Suppressor macrophage treated with lipopolysaccharide for 1 hour (primary cell): ENCODE measurements at regions not wholly inside any gene's neighbourhood (a gene's known extent, or its start where the extent isn't known, plus 50 kb on each side); places are given as distances from the start of the nearest gene placed in this dataset.
"Not testable (repeated sequence)": the region's sequence is repeated elsewhere in the genome, so short reads cannot be mapped to it uniquely, and the experiment has no call there.

Source experiments
- DNase-seq, 3 donors: peaks; one replicate each; pipeline ENCODE4 v3.0.0-alpha.2; 2020 to 2022

- DNase-seq = no peak
Measured at GRCh38 chr5:83001796-83002381, 75.3 kb downstream of the TMEM167A start.

DNA sequence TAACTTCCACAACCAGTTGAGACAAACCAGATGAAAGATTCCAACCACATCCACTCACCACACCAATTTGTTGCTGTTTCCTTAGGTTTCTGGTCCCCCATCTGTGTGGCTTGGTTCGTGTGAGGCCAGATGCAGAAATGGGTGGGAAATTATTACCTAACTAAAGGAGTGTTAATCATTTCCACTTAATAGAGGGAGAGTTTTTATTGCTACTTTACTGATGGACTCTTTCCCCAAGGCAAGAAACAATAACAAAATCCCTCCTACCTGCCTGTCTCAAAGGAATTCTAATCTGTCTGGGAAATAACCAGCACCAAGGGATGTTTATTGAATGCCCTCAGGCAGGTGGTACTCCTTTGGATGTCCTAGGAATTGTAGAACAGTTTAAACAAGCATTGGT, 76.3 kb downstream of the TMEM167A start:
- DNase-seq = no peak

GRCh38 chr5:83000428-83000827, 76.8 kb downstream of the TMEM167A start:
- no peak for DNase-seq

- no peak for DNase-seq
Measured at GRCh38 chr5:82993416-82993815, 83.8 kb downstream of the TMEM167A start.

DNA sequence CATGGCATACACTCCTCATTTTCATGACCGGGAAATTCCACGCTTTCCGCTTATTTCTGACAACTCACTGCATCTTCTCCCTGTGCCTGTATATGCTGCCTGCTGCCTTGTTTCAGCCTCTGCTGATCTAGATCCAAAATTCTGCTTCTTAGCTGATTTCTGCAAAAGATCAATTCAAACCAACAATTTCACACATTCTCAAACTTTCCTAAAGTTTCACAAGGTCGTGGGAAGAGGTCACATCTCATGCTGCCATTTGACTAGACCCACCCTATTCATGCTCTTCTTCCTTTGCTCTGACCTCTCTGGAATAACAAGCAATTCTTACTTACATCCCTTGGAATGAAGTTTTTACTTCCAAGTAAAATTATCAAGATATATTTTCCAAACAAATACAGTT, 84.5 kb downstream of the TMEM167A start:
- DNase-seq = no peak

GRCh38 chr5:82991678-82992323, 85.4 kb downstream of the TMEM167A start:
- DNase-seq = peak; percentile 37 to 67 (median 41)

DNA sequence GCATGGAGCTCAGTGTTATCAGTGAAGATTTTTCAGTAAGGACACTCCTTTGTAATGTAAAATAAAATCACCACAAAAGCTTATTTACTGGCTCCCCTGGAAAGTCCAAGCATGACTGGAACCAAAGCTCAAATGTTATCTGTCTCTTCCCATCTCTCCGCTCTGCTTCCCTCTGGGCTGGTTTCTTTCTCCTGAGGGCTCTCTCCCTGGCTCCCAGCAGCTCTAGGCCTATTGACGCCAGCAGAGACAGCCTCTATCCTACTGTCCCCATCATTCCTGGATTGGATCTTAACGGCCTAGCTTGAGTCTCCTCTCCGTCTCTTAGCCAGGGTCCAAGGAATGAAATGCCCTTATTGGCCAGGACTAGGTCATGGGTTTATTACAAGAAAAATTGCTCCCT, 86.1 kb downstream of the TMEM167A start:
- DNase-seq = no peak

DNA sequence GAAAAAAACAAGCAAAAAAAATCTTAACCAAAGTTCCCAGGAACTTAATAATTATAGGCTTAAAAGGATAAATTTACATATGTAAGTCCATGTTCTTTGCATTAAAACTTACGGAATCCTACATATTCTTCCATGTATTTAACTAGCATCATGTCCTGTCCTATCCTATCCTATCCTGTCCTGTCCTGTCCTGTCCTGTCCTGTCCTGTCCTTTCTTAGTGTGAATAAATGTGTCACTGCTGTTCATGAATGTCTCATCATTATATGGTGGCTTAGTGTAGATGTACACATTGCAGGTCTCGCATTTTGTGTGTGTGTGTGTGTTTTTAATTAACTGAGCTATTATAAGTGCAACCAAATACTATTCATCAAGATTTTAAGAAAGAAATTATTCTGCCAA, 90.0 kb downstream of the TMEM167A start:
- no peak for DNase-seq

- no peak for DNase-seq
Measured at GRCh38 chr5:82986404-82986803, 90.8 kb downstream of the TMEM167A start.

GRCh38 chr5:82985763-82986162, 91.4 kb downstream of the TMEM167A start:
- DNase-seq = no peak

DNA sequence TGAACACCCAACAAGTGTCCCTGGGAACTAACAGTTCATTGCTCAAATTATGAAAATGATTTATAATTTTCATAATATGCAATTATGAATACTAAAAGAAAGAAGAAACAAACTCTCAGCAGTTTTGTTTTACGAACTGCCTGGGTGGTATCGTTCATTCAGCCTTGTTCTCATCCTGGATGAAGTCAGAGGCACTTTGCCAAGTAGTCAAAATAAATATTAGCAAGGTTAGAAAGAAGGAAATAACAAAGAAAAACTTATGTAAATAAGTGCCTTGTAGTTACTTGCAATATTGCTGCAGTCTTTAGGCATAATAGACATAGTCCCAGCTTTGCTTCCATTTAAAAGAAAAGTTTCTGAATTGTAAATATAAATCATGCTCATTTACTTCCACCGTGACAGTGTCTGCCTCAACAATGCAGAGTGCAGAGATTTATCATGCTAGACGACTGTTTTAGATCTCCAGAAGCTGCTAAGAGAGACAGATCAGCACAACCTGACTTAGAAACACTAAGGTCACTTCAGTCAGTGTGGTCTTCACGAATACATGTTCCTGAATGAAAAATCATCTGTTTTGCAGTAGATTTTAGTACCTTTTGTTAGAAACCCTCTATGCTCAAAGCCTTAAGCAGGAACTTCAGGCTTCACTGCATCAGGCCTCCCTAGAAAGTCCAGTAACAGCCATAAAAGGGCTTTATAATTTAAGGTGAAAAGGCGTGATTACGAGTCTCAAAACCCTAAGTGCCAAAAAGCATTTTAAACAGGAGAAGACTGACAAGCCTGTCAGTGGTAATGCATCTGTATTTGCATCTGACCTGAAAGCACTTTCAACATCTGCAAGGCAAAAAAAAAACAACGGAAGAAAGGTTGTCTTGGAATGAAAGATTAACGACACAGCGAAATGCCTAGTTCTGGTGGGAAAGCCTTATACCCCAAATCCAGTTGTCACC, 92.1 kb downstream of the TMEM167A start:
- no peak for DNase-seq

- DNase-seq = no peak
Measured at GRCh38 chr5:82982846-82983245, 94.3 kb downstream of the TMEM167A start.

- not testable (repeated sequence) for DNase-seq
Measured at GRCh38 chr5:82976887-82977286, 100.3 kb downstream of the TMEM167A start.

DNA sequence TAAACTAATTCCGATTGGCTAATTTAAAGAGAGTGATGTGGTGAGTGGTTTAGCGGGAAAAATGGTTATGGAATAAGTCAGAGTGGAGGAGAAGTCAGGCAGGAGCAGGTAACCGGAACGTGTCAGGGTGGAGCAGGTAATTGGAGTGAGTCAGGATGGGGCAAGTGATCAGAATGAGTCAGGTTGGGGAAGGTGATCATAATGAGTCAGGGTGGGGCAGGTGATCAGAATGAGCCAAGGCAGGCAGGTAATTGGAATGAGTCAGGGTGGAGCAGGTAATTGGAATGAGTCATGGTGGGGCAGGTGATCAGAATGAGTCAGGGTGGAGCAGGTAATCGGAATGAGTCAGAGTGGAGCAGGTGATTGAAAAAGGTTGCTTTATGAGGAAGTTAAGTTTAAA, 101.4 kb downstream of the TMEM167A start:
- DNase-seq = no peak

- DNase-seq = no peak
Measured at GRCh38 chr5:82975396-82975795, 101.8 kb downstream of the TMEM167A start.

- not testable (repeated sequence) for DNase-seq
Measured at GRCh38 chr5:82974346-82974745, 102.8 kb downstream of the TMEM167A start.

GRCh38 chr5:82971901-82972300, 105.3 kb downstream of the TMEM167A start:
- DNase-seq = no peak

DNA sequence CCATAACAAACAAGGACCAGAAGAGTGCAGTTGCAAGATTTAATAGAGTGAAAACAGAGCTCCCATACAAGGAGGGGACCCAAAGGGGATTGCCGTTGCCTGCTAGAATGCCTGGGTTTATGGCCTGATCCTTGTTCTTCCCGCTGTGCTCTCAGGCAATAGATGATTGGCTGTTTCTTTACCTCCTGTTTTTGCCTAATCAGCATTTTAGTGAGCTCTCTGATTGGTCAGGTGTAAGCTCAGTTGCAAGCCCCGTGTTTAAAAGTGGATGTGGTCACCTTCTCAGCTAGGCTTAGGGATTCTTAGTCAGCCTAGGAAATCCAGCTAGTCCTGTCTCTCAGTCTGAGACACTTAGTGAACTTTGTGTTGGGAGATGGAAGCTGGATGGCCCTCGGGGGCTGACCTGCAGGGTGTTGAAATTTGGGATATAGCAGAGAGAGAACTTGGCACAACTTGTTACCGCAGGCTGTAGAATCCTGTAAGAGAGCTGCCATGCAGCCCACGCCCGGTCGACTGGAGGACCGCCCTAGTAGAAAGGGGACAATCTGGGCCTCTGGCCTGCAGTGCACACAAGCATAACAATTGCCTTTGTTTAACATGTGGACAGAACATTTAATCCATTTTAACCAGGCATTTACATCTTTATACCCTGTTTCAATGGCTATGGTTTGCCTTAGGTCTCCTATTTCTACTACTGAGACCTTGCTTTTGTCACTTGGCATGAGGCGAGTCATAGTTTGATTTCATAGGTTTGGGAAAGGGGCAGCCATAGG, 106.0 kb downstream of the TMEM167A start:
- DNase-seq = not testable (repeated sequence)

GRCh38 chr5:82969221-82969976, 107.8 kb downstream of the TMEM167A start:
- not testable (repeated sequence) for DNase-seq

- DNase-seq = no peak
Measured at GRCh38 chr5:82967072-82967471, 110.1 kb downstream of the TMEM167A start.

DNA sequence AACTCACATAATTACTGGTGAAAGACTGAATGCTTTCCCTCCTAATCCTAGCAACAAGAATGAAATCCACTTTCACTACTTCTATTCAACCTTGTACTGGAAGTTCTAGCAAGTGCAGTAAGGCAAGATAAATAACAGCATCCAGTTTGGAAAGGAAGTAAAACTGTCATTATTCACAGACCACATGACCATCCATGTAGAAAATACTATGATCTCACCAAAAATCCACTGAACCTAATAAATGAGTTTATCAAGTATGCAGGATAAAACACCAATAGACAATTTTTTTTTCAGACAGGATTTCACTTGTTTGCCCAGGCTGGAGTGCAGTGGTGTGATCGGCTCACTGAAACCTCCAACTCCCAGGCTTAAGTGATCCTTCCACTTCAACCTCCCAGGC, 117.7 kb downstream of the TMEM167A start:
- no peak for DNase-seq

GRCh38 chr5:82956600-82956999, 120.6 kb downstream of the TMEM167A start:
- no peak for DNase-seq
